GM13976 (cell line): ENCODE measurements at regions not wholly inside any gene's neighbourhood (a gene's known extent, or its start where the extent isn't known, plus 50 kb on each side); places are given as distances from the start of the nearest gene placed in this dataset.

Source experiments
- DNase-seq: peaks from one replicate; pipeline ENCODE4 v3.0.0; 2012; ENCODE audit warnings: low spot score
- CTCF ChIP-seq: IDR thresholded peaks from 2 replicates; pipeline ENCODE4 v1.5.1; 2012; ENCODE audit warnings: borderline replicate concordance, mild to moderate bottlenecking; ENCODE audit not compliant: insufficient read depth; ENCODE audit errors: extremely low read depth, missing control alignments, control extremely low read depth
- in situ Hi-C: fragments of 300-500 bp; cut with MboI; formaldehyde crosslinking; loops from one replicate; pipeline ENCODE4 v1.12.0; 2022; ENCODE audit warnings: low sequenced_read_pairs, mixed read lengths, inconsistent platforms; ENCODE audit not compliant: unreplicated experiment

GRCh38 chr21:32122082-32122481 lies 156.8 kb downstream of the MIS18A start:
- no peak for TF ChIP-seq CTCF
- in situ Hi-C loops, result no loop called here
- DNase-seq, result no peak

- no peak for TF ChIP-seq CTCF
- in situ Hi-C loops, result no loop called here
- no peak for DNase-seq
Observed at GRCh38 chr21:32120230-32120629, 158.6 kb downstream of the MIS18A start.

- DNase-seq, result no peak
- no peak for TF ChIP-seq CTCF
- in situ Hi-C loops, result no loop called here
Observed at GRCh38 chr21:32119811-32120210, 159.0 kb downstream of the MIS18A start.

- in situ Hi-C loops, result no loop called here
- DNase-seq, result no peak
- TF ChIP-seq CTCF, result no peak
Observed at GRCh38 chr21:32119389-32119788, 159.5 kb downstream of the MIS18A start.

- TF ChIP-seq CTCF, result no peak
- in situ Hi-C loops, result no loop called here
- DNase-seq, result no peak
Observed at GRCh38 chr21:32114419-32115035, 164.3 kb downstream of the MIS18A start.

GRCh38 chr21:32113486-32113885 lies 165.4 kb downstream of the MIS18A start:
- no peak for TF ChIP-seq CTCF
- DNase-seq, result no peak
- in situ Hi-C loops, result no loop called here
